ENCODE measurements at regions not wholly inside any gene's neighbourhood (a gene's known extent, or its start where the extent isn't known, plus 50 kb on each side); places are given as distances from the start of the nearest gene placed in this dataset.

DNA sequence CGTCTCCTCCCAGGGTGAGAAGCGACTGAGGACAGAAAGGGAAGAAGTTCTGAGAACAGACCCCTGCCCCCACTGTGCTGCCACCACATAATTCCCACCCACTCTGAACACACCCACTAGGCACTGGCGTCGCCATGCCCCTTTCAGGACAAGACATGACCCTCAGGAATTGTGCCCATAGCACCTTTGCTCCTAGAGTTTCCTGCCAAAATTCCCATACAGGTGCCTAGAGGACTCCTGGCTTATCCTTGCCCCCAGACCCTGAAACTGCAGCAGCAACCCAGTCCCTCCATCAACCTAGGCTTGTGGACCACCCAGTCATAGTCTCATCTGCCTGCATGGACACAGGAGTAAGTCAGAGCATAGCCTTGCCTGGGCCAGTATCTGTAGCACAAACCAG lies 157.7 kb upstream of the ZNF267 start:
- TF ChIP-seq SUZ12 (IDR thresholded peaks at IDR 0.05; ENCODE audit: extremely low read depth, insufficient read depth, insufficient read length) (no peak), ZNF274 (IDR thresholded peaks at IDR 0.05; ENCODE audit: low read depth, low read length) (no peak), YY1 (IDR thresholded peaks at IDR 0.05; ENCODE audit: insufficient read depth, insufficient read length) (no peak)

All from NT2/D1 (cell line).